ENCODE measurements at regions not wholly inside any gene's neighbourhood (a gene's known extent, or its start where the extent isn't known, plus 50 kb on each side); places are given as distances from the start of the nearest gene placed in this dataset.

GRCh38 chr6:165758441-165758840 is 95.4 kb upstream of the PDE10A start:
- H3K27ac ChIP-seq (ENCODE audit: low read depth in 1 of 2, low read length in 2 of 2) = no peak overlapping the region
- peaks cover 4 to 18% (median 10%) of the 10 kb centered on the region in 4 donors for H3K4me1 ChIP-seq (ENCODE audit: control insufficient read depth in 4 of 4, insufficient read depth in 4 of 4, low read length in 3 of 4)
- H3K27me3 ChIP-seq (ENCODE audit: control insufficient read depth in 4 of 4, insufficient read depth in 4 of 4, low read length in 3 of 4) = no peaks in the 10 kb centered on the region
- no peaks in the 10 kb centered on the region for H3K9me3 ChIP-seq (ENCODE audit: control insufficient read depth in 4 of 4, low read length in 3 of 4)
- no peak overlapping the region for H3K4me3 ChIP-seq (ENCODE audit: low read depth in 1 of 3, low read length in 3 of 3)
- H3K9ac ChIP-seq (ENCODE audit: low read depth in 1 of 2, low read length in 2 of 2) = no peak overlapping the region
- no peak for DNase-seq (ENCODE audit: low spot score)
- no peaks in the 10 kb centered on the region for H3K36me3 ChIP-seq (ENCODE audit: control insufficient read depth in 4 of 4, insufficient read depth in 3 of 4, low read depth in 1 of 4, low read length in 3 of 4)
- no peak for TF ChIP-seq RAD21 (IDR thresholded peaks at IDR 0.05)
- no peak for TF ChIP-seq REST (IDR thresholded peaks at IDR 0.05)
- no peak for TF ChIP-seq JUND (IDR thresholded peaks at IDR 0.05)
- TF ChIP-seq, protein P1, sequence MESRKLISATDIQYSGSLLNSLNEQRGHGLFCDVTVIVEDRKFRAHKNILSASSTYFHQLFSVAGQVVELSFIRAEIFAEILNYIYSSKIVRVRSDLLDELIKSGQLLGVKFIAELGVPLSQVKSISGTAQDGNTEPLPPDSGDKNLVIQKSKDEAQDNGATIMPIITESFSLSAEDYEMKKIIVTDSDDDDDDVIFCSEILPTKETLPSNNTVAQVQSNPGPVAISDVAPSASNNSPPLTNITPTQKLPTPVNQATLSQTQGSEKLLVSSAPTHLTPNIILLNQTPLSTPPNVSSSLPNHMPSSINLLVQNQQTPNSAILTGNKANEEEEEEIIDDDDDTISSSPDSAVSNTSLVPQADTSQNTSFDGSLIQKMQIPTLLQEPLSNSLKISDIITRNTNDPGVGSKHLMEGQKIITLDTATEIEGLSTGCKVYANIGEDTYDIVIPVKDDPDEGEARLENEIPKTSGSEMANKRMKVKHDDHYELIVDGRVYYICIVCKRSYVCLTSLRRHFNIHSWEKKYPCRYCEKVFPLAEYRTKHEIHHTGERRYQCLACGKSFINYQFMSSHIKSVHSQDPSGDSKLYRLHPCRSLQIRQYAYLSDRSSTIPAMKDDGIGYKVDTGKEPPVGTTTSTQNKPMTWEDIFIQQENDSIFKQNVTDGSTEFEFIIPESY (IDR thresholded peaks at IDR 0.05) = no peak
- no peak for TF ChIP-seq RXRA (IDR thresholded peaks at IDR 0.05)
- no peak for TF ChIP-seq FOXA1 (IDR thresholded peaks at IDR 0.05)
- no peak for TF ChIP-seq EGR1 (IDR thresholded peaks at IDR 0.05; ENCODE audit: low read depth in 2 of 2)
- TF ChIP-seq, protein P2, sequence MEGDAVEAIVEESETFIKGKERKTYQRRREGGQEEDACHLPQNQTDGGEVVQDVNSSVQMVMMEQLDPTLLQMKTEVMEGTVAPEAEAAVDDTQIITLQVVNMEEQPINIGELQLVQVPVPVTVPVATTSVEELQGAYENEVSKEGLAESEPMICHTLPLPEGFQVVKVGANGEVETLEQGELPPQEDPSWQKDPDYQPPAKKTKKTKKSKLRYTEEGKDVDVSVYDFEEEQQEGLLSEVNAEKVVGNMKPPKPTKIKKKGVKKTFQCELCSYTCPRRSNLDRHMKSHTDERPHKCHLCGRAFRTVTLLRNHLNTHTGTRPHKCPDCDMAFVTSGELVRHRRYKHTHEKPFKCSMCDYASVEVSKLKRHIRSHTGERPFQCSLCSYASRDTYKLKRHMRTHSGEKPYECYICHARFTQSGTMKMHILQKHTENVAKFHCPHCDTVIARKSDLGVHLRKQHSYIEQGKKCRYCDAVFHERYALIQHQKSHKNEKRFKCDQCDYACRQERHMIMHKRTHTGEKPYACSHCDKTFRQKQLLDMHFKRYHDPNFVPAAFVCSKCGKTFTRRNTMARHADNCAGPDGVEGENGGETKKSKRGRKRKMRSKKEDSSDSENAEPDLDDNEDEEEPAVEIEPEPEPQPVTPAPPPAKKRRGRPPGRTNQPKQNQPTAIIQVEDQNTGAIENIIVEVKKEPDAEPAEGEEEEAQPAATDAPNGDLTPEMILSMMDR (IDR thresholded peaks at IDR 0.05; ENCODE audit: low read depth, low read length, missing input control) = no peak
- no peak for TF ChIP-seq HNF4G (IDR thresholded peaks at IDR 0.05)
- TF ChIP-seq SP1 (IDR thresholded peaks at IDR 0.05) = no peak
- TF ChIP-seq, protein P3, sequence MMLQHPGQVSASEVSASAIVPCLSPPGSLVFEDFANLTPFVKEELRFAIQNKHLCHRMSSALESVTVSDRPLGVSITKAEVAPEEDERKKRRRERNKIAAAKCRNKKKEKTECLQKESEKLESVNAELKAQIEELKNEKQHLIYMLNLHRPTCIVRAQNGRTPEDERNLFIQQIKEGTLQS (IDR thresholded peaks at IDR 0.05) = no peak
- no peak for TF ChIP-seq HNF4A (conservative IDR thresholded peaks at IDR 0.05)
- no peak for TF ChIP-seq NR2F2 (IDR thresholded peaks at IDR 0.05)
- no peak for TF ChIP-seq MAX (IDR thresholded peaks at IDR 0.05)
- TF ChIP-seq GABPA (IDR thresholded peaks at IDR 0.05 in 1 of 2, conservative IDR thresholded peaks at IDR 0.05 in 1 of 2) = no peak
- TF ChIP-seq TAF1 (conservative IDR thresholded peaks at IDR 0.05) = no peak
- no peak for TF ChIP-seq FOXA2 (IDR thresholded peaks at IDR 0.05)

GRCh38 chr6:165755583-165755982 is 92.5 kb upstream of the PDE10A start:
- Histone ChIP-seq H3K4me1 (ENCODE audit: control insufficient read depth in 4 of 4, insufficient read depth in 4 of 4, low read length in 3 of 4) (peaks cover under 1 to 11% (median 6%) of the 10 kb centered on the region in 4 donors), H3K27me3 (ENCODE audit: control insufficient read depth in 4 of 4, insufficient read depth in 4 of 4, low read length in 3 of 4) (no peaks in the 10 kb centered on the region), H3K36me3 (ENCODE audit: control insufficient read depth in 4 of 4, insufficient read depth in 3 of 4, low read depth in 1 of 4, low read length in 3 of 4) (no peaks in the 10 kb centered on the region), H3K9me3 (ENCODE audit: control insufficient read depth in 4 of 4, low read length in 3 of 4) (no peaks in the 10 kb centered on the region), H3K27ac (ENCODE audit: low read depth in 1 of 2, low read length in 2 of 2) (no peak overlapping the region), H3K4me3 (ENCODE audit: low read depth in 1 of 3, low read length in 3 of 3) (no peak overlapping the region), H3K9ac (ENCODE audit: low read depth in 1 of 2, low read length in 2 of 2) (no peak overlapping the region)
- DNase-seq (ENCODE audit: low spot score) = no peak
- 78% methylated on average over 4 of the region's 4 CpGs for WGBS
- TF ChIP-seq SP1 (IDR thresholded peaks at IDR 0.05) = no peak
- TF ChIP-seq, protein P1 (IDR thresholded peaks at IDR 0.05) = no peak
- TF ChIP-seq JUND (IDR thresholded peaks at IDR 0.05) = no peak
- no peak for TF ChIP-seq FOXA2 (IDR thresholded peaks at IDR 0.05)
- no peak for TF ChIP-seq NR2F2 (IDR thresholded peaks at IDR 0.05)
- TF ChIP-seq, protein P2 (IDR thresholded peaks at IDR 0.05; ENCODE audit: low read depth, low read length, missing input control) = no peak
- no peak for TF ChIP-seq YY1 (IDR thresholded peaks at IDR 0.05)
- TF ChIP-seq, protein P3 (IDR thresholded peaks at IDR 0.05) = no peak
- TF ChIP-seq HNF4G (IDR thresholded peaks at IDR 0.05) = no peak
- no peak for TF ChIP-seq TAF1 (conservative IDR thresholded peaks at IDR 0.05)
- TF ChIP-seq MAX (IDR thresholded peaks at IDR 0.05) = no peak
- no peak for TF ChIP-seq EGR1 (IDR thresholded peaks at IDR 0.05; ENCODE audit: low read depth in 2 of 2)
- TF ChIP-seq HNF4A (conservative IDR thresholded peaks at IDR 0.05) = no peak
- TF ChIP-seq RAD21 (IDR thresholded peaks at IDR 0.05) = no peak
